H1 (cell line): ENCODE measurements at regions not wholly inside any gene's neighbourhood (a gene's known extent, or its start where the extent isn't known, plus 50 kb on each side); places are given as distances from the start of the nearest gene placed in this dataset.

Experiments
- CTCF ChIA-PET: fragments of 300-600 bp; sonication (Branson Sonifier 250); formaldehyde crosslinking; loops from one replicate; lab custom pipeline; 2021; ENCODE audit not compliant: partially characterized antibody; lab: Charles Lee
- POLR2A ChIA-PET: fragments of 300-600 bp; sonication (Branson Sonifier 250); formaldehyde crosslinking; loops from one replicate; lab custom pipeline; 2021; ENCODE audit warnings: inconsistent platforms; ENCODE audit not compliant: partially characterized antibody; lab: Charles Lee
- DNase-seq, 2 experiments: peaks; one replicate each; pipeline versions ENCODE4 v3.0.0 to v3.0.0-alpha.2; 2010 to 2022; ENCODE audit warnings: low spot score in 2 of 2, low read depth in 1 of 2, mixed read lengths in 1 of 2
- FAIRE-seq: peaks from 2 replicates; lab custom pipeline; 2011; peaks lifted over from hg19 to GRCh38; lab: Jason Lieb, UNC
- H2AFZ ChIP-seq: 2 replicates; pipeline ENCODE4 v1.8.1; 2012; ENCODE audit warnings: low read length, inconsistent platforms
- H2AK5ac ChIP-seq: 2 replicates; pipeline ENCODE4 v1.6.1; 2013; ENCODE audit warnings: low read depth, low read length
- H2BK120ac ChIP-seq: replicated peaks from 2 replicates; pipeline ENCODE3; 2013; ENCODE audit warnings: low read depth, low read length, inconsistent platforms
- H2BK12ac ChIP-seq: 2 replicates; pipeline ENCODE4 v1.6.1; 2013; ENCODE audit warnings: low read depth, low read length
- H2BK15ac ChIP-seq: 2 replicates; pipeline ENCODE4 v1.6.1; 2013; ENCODE audit warnings: low read length
- H2BK20ac ChIP-seq: 2 replicates; pipeline ENCODE4 v1.6.1; 2013; ENCODE audit warnings: low read length
- H2BK5ac ChIP-seq: 2 replicates; pipeline ENCODE4 v1.6.1; 2013; ENCODE audit warnings: low read depth, low read length
- H3K14ac ChIP-seq: 2 replicates; pipeline ENCODE4 v1.6.1; 2013; ENCODE audit warnings: inconsistent platforms; ENCODE audit not compliant: insufficient read length
- H3K18ac ChIP-seq: 2 replicates; pipeline ENCODE4 v1.6.1; 2013; ENCODE audit warnings: low read length; ENCODE audit errors: extremely low read depth
- H3K23ac ChIP-seq: 2 replicates; pipeline ENCODE4 v1.6.1; 2013; ENCODE audit warnings: inconsistent platforms; ENCODE audit not compliant: insufficient read length
- H3K23me2 ChIP-seq: 2 replicates; pipeline ENCODE4 v1.6.1; 2013; ENCODE audit warnings: low read depth, low read length
- H3K27ac ChIP-seq: 2 replicates; pipeline ENCODE4 v1.6.1; 2011; ENCODE audit warnings: low read depth, low read length, inconsistent platforms
- H3K27me3 ChIP-seq, 4 experiments: replicated peaks in 1 of 4; 1 replicate in 1 of 4; 2 replicates in 3 of 4; pipeline versions ENCODE4 v1.6.1 to v1.8.1; 2011 to 2013; ENCODE audit warnings: low read length in 3 of 4, mild to moderate bottlenecking in 3 of 4, inconsistent platforms in 2 of 4, mixed read lengths in 2 of 4, moderate library complexity in 1 of 4; ENCODE audit not compliant: control insufficient read depth in 3 of 4, insufficient read depth in 3 of 4; ENCODE audit errors: extremely low read depth in 1 of 4
- H3K36me3 ChIP-seq, 4 experiments: 2 replicates each; pipeline versions ENCODE4 v1.6.1 to v1.8.1; 2011 to 2013; ENCODE audit warnings: mild to moderate bottlenecking in 4 of 4, low read length in 3 of 4, moderate library complexity in 2 of 4, control low read depth in 1 of 4, inconsistent platforms in 1 of 4; ENCODE audit not compliant: insufficient read depth in 4 of 4, control insufficient read depth in 2 of 4
- H3K4ac ChIP-seq: replicated peaks from 2 replicates; pipeline ENCODE3; 2013; ENCODE audit warnings: low read length, low read depth, mixed read lengths, inconsistent platforms; ENCODE audit not compliant: insufficient read length
- H3K4me1 ChIP-seq, 4 experiments: replicated peaks in 1 of 4; 1 replicate in 1 of 4; 2 replicates in 3 of 4; pipeline versions ENCODE4 v1.6.1 to v1.8.1; 2011 to 2013; ENCODE audit warnings: low read length in 3 of 4, inconsistent platforms in 2 of 4, mixed read lengths in 1 of 4; ENCODE audit not compliant: insufficient read depth in 4 of 4, control insufficient read depth in 3 of 4
- H3K4me2 ChIP-seq, 2 experiments: 2 replicates each; pipeline versions ENCODE4 v1.6.1 to v1.8.1; 2011 to 2013; ENCODE audit warnings: low read depth in 2 of 2, low read length in 2 of 2, control low read depth in 1 of 2, inconsistent platforms in 1 of 2, mild to moderate bottlenecking in 1 of 2; ENCODE audit not compliant: insufficient read depth in 1 of 2
- H3K4me3 ChIP-seq, 4 experiments: fragments of 200-600, 300-600 bp in 1 of 4; sonication (generic), shearing (Covaris generic), sonication (Bioruptor Twin) in 1 of 4; 2 replicates each; pipeline versions ENCODE4 v1.5.1 to v1.8.1; 2011 to 2016; ENCODE audit warnings: low read length in 4 of 4, low read depth in 3 of 4, control low read depth in 2 of 4, inconsistent platforms in 2 of 4, mild to moderate bottlenecking in 2 of 4, mixed read lengths in 1 of 4, moderate library complexity in 1 of 4; ENCODE audit not compliant: insufficient read depth in 2 of 4; ENCODE audit errors: extremely low read depth in 1 of 4
- H3K56ac ChIP-seq: replicated peaks from 2 replicates; pipeline ENCODE3; 2013; ENCODE audit warnings: low read depth, mild to moderate bottlenecking, mixed read lengths, low read length, inconsistent platforms; ENCODE audit not compliant: insufficient read length
- H3K79me1 ChIP-seq: 2 replicates; pipeline ENCODE4 v1.6.1; 2013; ENCODE audit warnings: low read depth, low read length, control low read depth
- H3K79me2 ChIP-seq, 2 experiments: 2 replicates each; pipeline versions ENCODE4 v1.6.1 to v1.8.1; 2012 to 2013; ENCODE audit warnings: low read length in 2 of 2, mild to moderate bottlenecking in 2 of 2, inconsistent platforms in 1 of 2; ENCODE audit not compliant: insufficient read depth in 2 of 2, control insufficient read depth in 1 of 2
- H3K9ac ChIP-seq, 4 experiments: replicated peaks in 1 of 4; 1 replicate in 1 of 4; 2 replicates in 3 of 4; pipeline versions ENCODE4 v1.6.1 to v1.8.1; 2011 to 2013; ENCODE audit warnings: low read depth in 3 of 4, low read length in 3 of 4, control low read depth in 2 of 4, mild to moderate bottlenecking in 2 of 4, moderate library complexity in 2 of 4, inconsistent platforms in 1 of 4; ENCODE audit errors: extremely low read depth in 1 of 4
- H3K9me3 ChIP-seq, 2 experiments: 2 replicates each; pipeline versions ENCODE4 v1.6.1 to v1.8.1; 2012 to 2013; ENCODE audit warnings: mild to moderate bottlenecking in 2 of 2, moderate library complexity in 2 of 2, control low read depth in 1 of 2, inconsistent platforms in 1 of 2, low read depth in 1 of 2, low read length in 1 of 2, mixed read lengths in 1 of 2; ENCODE audit not compliant: insufficient read depth in 2 of 2
- H4K20me1 ChIP-seq, 2 experiments: replicated peaks in 1 of 2; 2 replicates each; pipeline versions ENCODE3 to v1.8.1; 2011 to 2013; ENCODE audit warnings: inconsistent platforms in 2 of 2, low read length in 2 of 2, mild to moderate bottlenecking in 1 of 2; ENCODE audit not compliant: insufficient read depth in 2 of 2, control insufficient read depth in 1 of 2
- H4K5ac ChIP-seq: 2 replicates; pipeline ENCODE4 v1.6.1; 2013; ENCODE audit warnings: low read length, low read depth, mixed read lengths, inconsistent platforms; ENCODE audit not compliant: insufficient read length
- H4K8ac ChIP-seq: 2 replicates; pipeline ENCODE4 v1.8.0; 2013; ENCODE audit warnings: mild to moderate bottlenecking, moderate library complexity, low read length, inconsistent platforms; ENCODE audit not compliant: insufficient read depth; ENCODE audit errors: extremely low read depth
- H4K91ac ChIP-seq: replicated peaks from 2 replicates; pipeline ENCODE3; 2013; ENCODE audit warnings: low read length, mixed read lengths, inconsistent platforms; ENCODE audit not compliant: insufficient read length
- CREB1 ChIP-seq: IDR thresholded peaks from 2 replicates; pipeline ENCODE4 v1.6.1; 2012; ENCODE audit warnings: inconsistent platforms
- EGR1 ChIP-seq: IDR thresholded peaks from 2 replicates; pipeline ENCODE4 v1.6.1; 2011; ENCODE audit warnings: low read depth, low read length, borderline replicate concordance
- EP300 ChIP-seq, 2 experiments: IDR thresholded peaks; 1 replicate in 1 of 2; 2 replicates in 1 of 2; pipeline ENCODE4 v1.6.1; 2011 to 2012; ENCODE audit warnings: low read depth in 2 of 2, low read length in 2 of 2, mild to moderate bottlenecking in 2 of 2, borderline replicate concordance in 1 of 2, inconsistent platforms in 1 of 2, moderate library complexity in 1 of 2
- RFX5 ChIP-seq: IDR thresholded peaks from 2 replicates; pipeline ENCODE4 v1.6.1; 2011; ENCODE audit warnings: low read depth, low read length, improper control_type of control experiment, borderline replicate concordance
- SRF ChIP-seq: IDR thresholded peaks from 2 replicates; pipeline ENCODE4 v1.6.1; 2011; ENCODE audit warnings: mild to moderate bottlenecking, low read depth, low read length, moderate library complexity
- WGBS, 2 experiments: shearing (Covaris generic) in 1 of 2; methylation state at CpG; one replicate each; pipeline versions ENCODE4 v1.1.6 to v1.1.7; 2013 to 2015; ENCODE audit warnings: low lambda C conversion rate in 2 of 2, mixed read lengths in 2 of 2, inconsistent platforms in 1 of 2, low coverage in 1 of 2, missing lambda C conversion rate in 1 of 2; ENCODE audit not compliant: insufficient replicate concordance in 2 of 2, insufficient coverage in 1 of 2, insufficient read length in 1 of 2; ENCODE audit errors: extremely low coverage in 1 of 2, missing lambda C conversion rate in 1 of 2; 5-methylcytosine and 5-hydroxymethylcytosine counted together
- TF ChIP-seq, protein P1 (sequence below): IDR thresholded peaks from 2 replicates; pipeline ENCODE4 v1.6.1; 2011; ENCODE audit warnings: low read length, improper control_type of control experiment
- TF ChIP-seq, protein P2 (sequence below), 3 experiments: IDR thresholded peaks; 1 replicate in 2 of 3; 2 replicates in 1 of 3; pipeline versions ENCODE4 v1.5.1 to v1.6.1; 2011; ENCODE audit warnings: low read length in 3 of 3, mild to moderate bottlenecking in 3 of 3, inconsistent platforms in 2 of 3, low read depth in 1 of 3, moderate library complexity in 1 of 3; ENCODE audit not compliant: insufficient read depth in 1 of 3; ENCODE audit errors: control extremely low read depth in 1 of 3
- TF ChIP-seq, protein P3 (sequence below): IDR thresholded peaks from 2 replicates; pipeline ENCODE4 v1.6.1; 2012; ENCODE audit warnings: low read length, inconsistent platforms

- H2AFZ ChIP-seq, result no peak overlapping the region
- no peak for TF ChIP-seq RFX5
- TF ChIP-seq SRF, result no peak
- TF ChIP-seq, protein P1, sequence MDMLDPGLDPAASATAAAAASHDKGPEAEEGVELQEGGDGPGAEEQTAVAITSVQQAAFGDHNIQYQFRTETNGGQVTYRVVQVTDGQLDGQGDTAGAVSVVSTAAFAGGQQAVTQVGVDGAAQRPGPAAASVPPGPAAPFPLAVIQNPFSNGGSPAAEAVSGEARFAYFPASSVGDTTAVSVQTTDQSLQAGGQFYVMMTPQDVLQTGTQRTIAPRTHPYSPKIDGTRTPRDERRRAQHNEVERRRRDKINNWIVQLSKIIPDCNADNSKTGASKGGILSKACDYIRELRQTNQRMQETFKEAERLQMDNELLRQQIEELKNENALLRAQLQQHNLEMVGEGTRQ, result no peak
- no peak for TF ChIP-seq EP300 (IDR thresholded peaks at IDR 0.05; ENCODE audit: borderline replicate concordance in 1 of 2, low read depth in 2 of 2, low read length in 2 of 2)
- TF ChIP-seq, protein P2, sequence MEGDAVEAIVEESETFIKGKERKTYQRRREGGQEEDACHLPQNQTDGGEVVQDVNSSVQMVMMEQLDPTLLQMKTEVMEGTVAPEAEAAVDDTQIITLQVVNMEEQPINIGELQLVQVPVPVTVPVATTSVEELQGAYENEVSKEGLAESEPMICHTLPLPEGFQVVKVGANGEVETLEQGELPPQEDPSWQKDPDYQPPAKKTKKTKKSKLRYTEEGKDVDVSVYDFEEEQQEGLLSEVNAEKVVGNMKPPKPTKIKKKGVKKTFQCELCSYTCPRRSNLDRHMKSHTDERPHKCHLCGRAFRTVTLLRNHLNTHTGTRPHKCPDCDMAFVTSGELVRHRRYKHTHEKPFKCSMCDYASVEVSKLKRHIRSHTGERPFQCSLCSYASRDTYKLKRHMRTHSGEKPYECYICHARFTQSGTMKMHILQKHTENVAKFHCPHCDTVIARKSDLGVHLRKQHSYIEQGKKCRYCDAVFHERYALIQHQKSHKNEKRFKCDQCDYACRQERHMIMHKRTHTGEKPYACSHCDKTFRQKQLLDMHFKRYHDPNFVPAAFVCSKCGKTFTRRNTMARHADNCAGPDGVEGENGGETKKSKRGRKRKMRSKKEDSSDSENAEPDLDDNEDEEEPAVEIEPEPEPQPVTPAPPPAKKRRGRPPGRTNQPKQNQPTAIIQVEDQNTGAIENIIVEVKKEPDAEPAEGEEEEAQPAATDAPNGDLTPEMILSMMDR (IDR thresholded peaks at IDR 0.05; ENCODE audit: control extremely low read depth in 1 of 3, insufficient read depth in 1 of 3, low read depth in 1 of 3, low read length in 3 of 3), result no peak
- TF ChIP-seq, protein P3, sequence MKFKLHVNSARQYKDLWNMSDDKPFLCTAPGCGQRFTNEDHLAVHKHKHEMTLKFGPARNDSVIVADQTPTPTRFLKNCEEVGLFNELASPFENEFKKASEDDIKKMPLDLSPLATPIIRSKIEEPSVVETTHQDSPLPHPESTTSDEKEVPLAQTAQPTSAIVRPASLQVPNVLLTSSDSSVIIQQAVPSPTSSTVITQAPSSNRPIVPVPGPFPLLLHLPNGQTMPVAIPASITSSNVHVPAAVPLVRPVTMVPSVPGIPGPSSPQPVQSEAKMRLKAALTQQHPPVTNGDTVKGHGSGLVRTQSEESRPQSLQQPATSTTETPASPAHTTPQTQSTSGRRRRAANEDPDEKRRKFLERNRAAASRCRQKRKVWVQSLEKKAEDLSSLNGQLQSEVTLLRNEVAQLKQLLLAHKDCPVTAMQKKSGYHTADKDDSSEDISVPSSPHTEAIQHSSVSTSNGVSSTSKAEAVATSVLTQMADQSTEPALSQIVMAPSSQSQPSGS, result no peak
- no peak for TF ChIP-seq CREB1
- TF ChIP-seq EGR1, result no peak
Measured at GRCh38 chr14:85233756-85234155, 296.2 kb upstream of the FLRT2 start.

More at GRCh38 chr14:85233756-85234155, 296.2 kb upstream of the FLRT2 start:
- Histone ChIP-seq H3K4me1 (no peaks in the 10 kb centered on the region), H3K56ac (no peak overlapping the region), H2BK15ac (no peak overlapping the region), H3K4me3 (no peak overlapping the region), H3K14ac (no peak overlapping the region), H3K79me1 (no peaks in the 10 kb centered on the region), H4K20me1 (no peaks in the 10 kb centered on the region), H4K91ac (no peak overlapping the region), H3K27me3 (no peaks in the 10 kb centered on the region), H2BK120ac (no peak overlapping the region), H3K27ac (no peak overlapping the region), H3K36me3 (no peaks in the 10 kb centered on the region), H4K8ac (no peak overlapping the region), H2BK20ac (no peak overlapping the region), H3K18ac (no peak overlapping the region), H2BK5ac (no peak overlapping the region), H2AK5ac (no peak overlapping the region), H3K4me2 (no peak overlapping the region), H2BK12ac (no peak overlapping the region), H3K23me2 (no peaks in the 10 kb centered on the region), H3K9me3 (no peaks in the 10 kb centered on the region; a peak in 1 of 4 replicates), H3K79me2 (no peaks in the 10 kb centered on the region), H3K23ac (no peak overlapping the region), H3K4ac (no peak overlapping the region), H4K5ac (no peak overlapping the region), H3K9ac (no peak overlapping the region)
- WGBS, 2 experiments, result 86% methylated on average over 12 of the region's 12 CpGs; no CpG with 5 or more reads in 1 of the 2 experiments
- FAIRE-seq (no peak), DNase-seq (no peak)
- POLR2A ChIA-PET, result no interaction called here
- CTCF ChIA-PET, result interaction anchor here (1.4 kb wide), 1 partner anchor 301 kb away, joined by 3 read pairs; no protein-coding TSS in a partner anchor
